ENCODE measurements at regions not wholly inside any gene's neighbourhood (a gene's known extent, or its start where the extent isn't known, plus 50 kb on each side); places are given as distances from the start of the nearest gene placed in this dataset.

GRCh38 chr2:175567435-175568061 is 386.0 kb upstream of the ATP5MC3 start:
- TF ChIP-seq CTCF (IDR thresholded peaks at IDR 0.05), result no peak
- no peak for TF ChIP-seq EP300 (IDR thresholded peaks at IDR 0.05)
- no peak for TF ChIP-seq POLR2A (IDR thresholded peaks at IDR 0.05)
- no peak for TF ChIP-seq POLR2AphosphoS5 (IDR thresholded peaks at IDR 0.05)
- Histone ChIP-seq H3K27ac (no peak overlapping the region), H3K4me1 (no peaks in the 10 kb centered on the region), H3K27me3 (no peaks in the 10 kb centered on the region), H3K4me3 (no peak overlapping the region), H3K9me3 (no peaks in the 10 kb centered on the region), H3K36me3 (no peaks in the 10 kb centered on the region)
- 50 to 60% methylated on average over 3 to 4 of the region's 4 CpGs for WGBS, 2 donors
- ATAC-seq (ENCODE audit: low FRiP score in 2 of 2), result no peak
- DNase-seq, result no peak

- ATAC-seq (ENCODE audit: low FRiP score in 2 of 2), result no peak
- Histone ChIP-seq H3K36me3 (no peaks in the 10 kb centered on the region), H3K4me3 (no peak overlapping the region), H3K9me3 (no peaks in the 10 kb centered on the region), H3K4me1 (no peaks in the 10 kb centered on the region), H3K27ac (no peak overlapping the region), H3K27me3 (no peaks in the 10 kb centered on the region)
- DNase-seq, result no peak
- TF ChIP-seq POLR2AphosphoS5 (IDR thresholded peaks at IDR 0.05) (no peak), POLR2A (IDR thresholded peaks at IDR 0.05) (no peak), EP300 (IDR thresholded peaks at IDR 0.05) (no peak), CTCF (IDR thresholded peaks at IDR 0.05) (no peak)
- WGBS, 2 donors, result 87 to 93% methylated on average over 5 of the region's 5 CpGs
Observed at GRCh38 chr2:175560521-175561169, 379.1 kb upstream of the ATP5MC3 start.

GRCh38 chr2:175559613-175560012 is 378.1 kb upstream of the ATP5MC3 start:
- no peaks in the 10 kb centered on the region for H3K27me3 ChIP-seq
- H3K4me3 ChIP-seq, result no peak overlapping the region
- no peaks in the 10 kb centered on the region for H3K9me3 ChIP-seq
- ATAC-seq (ENCODE audit: low FRiP score in 2 of 2), result no peak
- H3K4me1 ChIP-seq, result no peaks in the 10 kb centered on the region
- no peak overlapping the region for H3K27ac ChIP-seq
- DNase-seq, result no peak
- WGBS, 2 donors, result 87 to 92% methylated on average over 3 of the region's 3 CpGs
- TF ChIP-seq POLR2A (IDR thresholded peaks at IDR 0.05) (no peak), EP300 (IDR thresholded peaks at IDR 0.05) (no peak), CTCF (IDR thresholded peaks at IDR 0.05) (no peak), POLR2AphosphoS5 (IDR thresholded peaks at IDR 0.05) (no peak)
- no peaks in the 10 kb centered on the region for H3K36me3 ChIP-seq

- Histone ChIP-seq H3K27ac (no peak overlapping the region), H3K4me1 (no peaks in the 10 kb centered on the region), H3K36me3 (no peaks in the 10 kb centered on the region), H3K27me3 (no peaks in the 10 kb centered on the region), H3K4me3 (no peak overlapping the region), H3K9me3 (no peaks in the 10 kb centered on the region)
- WGBS, 2 donors, result 39 to 56% methylated on average over 6 of the region's 6 CpGs
- TF ChIP-seq CTCF (IDR thresholded peaks at IDR 0.05) (no peak), EP300 (IDR thresholded peaks at IDR 0.05) (no peak), POLR2AphosphoS5 (IDR thresholded peaks at IDR 0.05) (no peak), POLR2A (IDR thresholded peaks at IDR 0.05) (no peak)
- ATAC-seq (ENCODE audit: low FRiP score in 2 of 2) (no peak), DNase-seq (no peak)
Observed at GRCh38 chr2:175557810-175558377, 376.4 kb upstream of the ATP5MC3 start.
